ENCODE measurements at regions not wholly inside any gene's neighbourhood (a gene's known extent, or its start where the extent isn't known, plus 50 kb on each side); places are given as distances from the start of the nearest gene placed in this dataset.
"Not testable (repeated sequence)": the region's sequence is repeated elsewhere in the genome, so short reads cannot be mapped to it uniquely, and the experiment has no call there.

DNA sequence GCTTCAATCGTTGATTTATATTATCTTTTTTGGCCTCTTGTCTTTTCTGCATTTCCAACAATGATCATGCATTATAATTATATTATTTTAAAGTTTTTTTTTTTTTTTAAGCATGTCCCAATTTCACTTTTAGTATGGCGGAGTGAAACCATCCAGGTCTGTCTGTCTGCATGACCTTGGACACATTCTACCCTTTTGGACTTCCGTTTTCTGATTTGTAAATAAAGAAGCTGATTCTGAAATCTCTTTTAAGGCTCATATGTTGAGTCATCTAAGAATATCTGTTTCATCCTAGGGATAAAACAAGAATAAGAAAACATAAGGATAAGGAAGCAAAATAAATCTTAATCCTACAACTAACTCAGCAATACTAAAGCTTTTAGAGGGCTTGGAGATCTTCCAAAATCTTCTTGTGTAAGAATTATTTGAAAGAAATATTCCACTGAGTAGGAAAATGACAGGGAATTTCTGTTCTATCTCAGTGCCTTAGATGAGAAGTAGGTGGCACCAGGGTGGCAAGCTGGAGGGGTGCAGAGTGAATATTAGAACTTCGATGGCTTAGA lies 195.7 kb upstream of the TOX3 start:
- no peak for DNase-seq
- Mint-ChIP-seq H3K9me3 (peaks cover 3% of the 10 kb centered on the region), H3K27me3 (no peaks in the 10 kb centered on the region), H3K4me3 (no peak overlapping the region), H3K4me1 (ENCODE audit: low read depth) (no peaks in the 10 kb centered on the region), H3K27ac (no peak overlapping the region), H3K36me3 (ENCODE audit: low read depth) (no peaks in the 10 kb centered on the region)

DNA sequence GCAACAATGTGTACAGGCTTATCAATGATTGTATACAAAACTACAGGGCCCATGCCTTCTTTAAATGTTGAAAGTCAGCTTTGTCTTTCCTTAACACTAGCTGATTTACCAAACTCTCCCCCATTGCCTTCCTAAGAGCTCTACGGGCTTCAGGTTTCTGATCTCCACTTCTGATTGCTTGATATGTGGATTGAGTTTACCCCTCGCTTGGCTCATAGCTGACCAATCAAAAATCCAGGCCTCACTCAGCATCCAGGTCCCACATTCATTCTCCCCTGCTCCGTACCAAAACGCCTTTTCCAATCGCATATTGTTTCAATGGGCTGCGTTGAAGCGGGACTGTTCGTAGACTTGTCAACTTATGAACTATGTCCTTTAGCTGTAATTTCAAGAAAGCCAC lies 195.1 kb upstream of the TOX3 start:
- Mint-ChIP-seq H3K4me1 (ENCODE audit: low read depth) (no peaks in the 10 kb centered on the region), H3K27ac (no peak overlapping the region), H3K36me3 (ENCODE audit: low read depth) (no peaks in the 10 kb centered on the region), H3K9me3 (peaks cover 3% of the 10 kb centered on the region), H3K4me3 (no peak overlapping the region), H3K27me3 (no peaks in the 10 kb centered on the region)
- DNase-seq: no peak

DNA sequence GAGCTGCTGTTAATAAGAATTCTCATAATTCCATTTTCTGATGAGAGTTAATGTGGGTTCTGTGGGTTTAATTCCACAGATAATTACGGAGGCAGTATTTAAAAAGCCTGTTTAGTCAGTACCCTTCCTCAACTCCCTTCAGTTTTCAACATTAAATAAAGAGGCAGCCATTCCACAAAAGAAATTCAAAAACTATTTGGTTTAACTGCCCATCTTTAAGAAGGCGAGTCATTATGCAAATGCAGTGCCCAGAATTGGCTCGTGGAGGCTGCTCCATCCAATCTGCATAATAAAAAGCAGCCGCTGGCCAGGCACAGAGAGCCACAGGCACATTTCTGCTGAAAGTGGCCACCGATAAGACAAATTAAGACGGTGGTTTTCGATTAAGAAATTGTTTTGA lies 194.4 kb upstream of the TOX3 start:
- H3K9me3 Mint-ChIP-seq: peaks cover 3% of the 10 kb centered on the region
- no peaks in the 10 kb centered on the region for H3K4me1 Mint-ChIP-seq (ENCODE audit: low read depth)
- H3K27me3 Mint-ChIP-seq: no peaks in the 10 kb centered on the region
- no peak overlapping the region for H3K27ac Mint-ChIP-seq
- H3K4me3 Mint-ChIP-seq: no peak overlapping the region
- no peak for DNase-seq
- no peaks in the 10 kb centered on the region for H3K36me3 Mint-ChIP-seq (ENCODE audit: low read depth)

DNA sequence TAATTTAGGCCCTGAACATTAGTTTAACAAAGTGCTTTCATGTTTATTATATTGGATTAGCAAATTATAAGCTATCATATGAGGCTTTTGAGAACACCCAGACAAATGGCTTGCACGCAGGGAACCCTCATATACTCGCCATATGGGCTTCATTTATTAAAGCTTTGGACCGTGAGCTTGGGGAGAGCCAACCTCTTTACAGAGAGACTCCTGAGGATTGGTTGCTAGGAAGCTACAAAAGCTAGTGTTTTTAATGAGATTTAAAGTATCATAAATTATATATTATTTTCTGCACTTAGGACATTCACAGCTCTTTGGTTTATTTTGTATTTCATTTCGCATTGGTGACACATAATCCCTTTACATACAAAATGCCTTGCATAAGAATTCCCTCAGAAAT lies 193.8 kb upstream of the TOX3 start:
- DNase-seq: no peak

DNA sequence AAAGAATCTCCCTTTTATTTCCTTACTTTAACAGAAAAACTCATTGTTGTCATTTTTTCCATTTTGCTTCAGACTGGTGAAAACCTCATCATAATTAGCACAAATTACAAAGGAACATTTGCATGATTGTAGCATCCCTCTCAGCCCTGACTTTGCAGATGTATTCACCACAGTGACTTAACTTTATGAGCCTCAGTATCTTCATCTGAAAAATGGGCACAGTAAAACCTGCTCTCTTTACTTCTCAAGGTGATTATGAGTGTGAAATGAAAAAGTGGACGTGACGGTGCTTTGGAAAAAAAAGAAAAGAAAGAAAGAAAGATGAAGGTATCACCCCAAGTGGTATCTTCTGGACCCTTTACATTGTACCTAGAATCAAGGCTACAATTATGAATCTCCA lies 193.4 kb upstream of the TOX3 start:
- Mint-ChIP-seq H3K4me3 (no peak overlapping the region), H3K36me3 (ENCODE audit: low read depth) (no peaks in the 10 kb centered on the region), H3K27me3 (no peaks in the 10 kb centered on the region), H3K4me1 (ENCODE audit: low read depth) (no peaks in the 10 kb centered on the region), H3K27ac (no peak overlapping the region), H3K9me3 (peaks cover 3% of the 10 kb centered on the region)
- no peak for DNase-seq

More for the DNA sequence above, 193.8 kb upstream of the TOX3 start:
- no peaks in the 10 kb centered on the region for H3K4me1 Mint-ChIP-seq (ENCODE audit: low read depth)
- H3K4me3 Mint-ChIP-seq: no peak overlapping the region
- H3K27me3 Mint-ChIP-seq: no peaks in the 10 kb centered on the region
- no peaks in the 10 kb centered on the region for H3K36me3 Mint-ChIP-seq (ENCODE audit: low read depth)
- H3K9me3 Mint-ChIP-seq: peaks cover 3% of the 10 kb centered on the region
- H3K27ac Mint-ChIP-seq: no peak overlapping the region

DNA sequence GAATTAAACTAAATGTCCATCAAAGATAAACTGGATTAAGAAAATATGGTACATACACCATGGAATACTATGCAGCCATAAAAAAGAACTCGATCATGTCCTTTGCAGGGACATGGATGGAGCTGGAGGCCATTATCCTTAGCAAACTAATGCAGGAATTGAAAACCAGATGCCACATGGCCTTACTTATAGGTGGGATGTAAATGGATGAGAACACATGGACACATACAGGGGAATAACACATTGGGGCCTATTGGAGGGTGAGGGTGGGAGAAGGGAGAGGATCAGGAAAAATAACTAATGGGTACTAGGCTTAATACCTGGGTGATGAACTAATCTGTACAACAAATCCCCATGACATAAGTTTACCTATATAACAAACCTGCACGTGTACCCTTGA lies 192.0 kb upstream of the TOX3 start:
- H3K36me3 Mint-ChIP-seq (ENCODE audit: low read depth); H3K27ac Mint-ChIP-seq; H3K4me3 Mint-ChIP-seq; H3K27me3 Mint-ChIP-seq; H3K4me1 Mint-ChIP-seq (ENCODE audit: low read depth); DNase-seq; H3K9me3 Mint-ChIP-seq: not testable (repeated sequence)

DNA sequence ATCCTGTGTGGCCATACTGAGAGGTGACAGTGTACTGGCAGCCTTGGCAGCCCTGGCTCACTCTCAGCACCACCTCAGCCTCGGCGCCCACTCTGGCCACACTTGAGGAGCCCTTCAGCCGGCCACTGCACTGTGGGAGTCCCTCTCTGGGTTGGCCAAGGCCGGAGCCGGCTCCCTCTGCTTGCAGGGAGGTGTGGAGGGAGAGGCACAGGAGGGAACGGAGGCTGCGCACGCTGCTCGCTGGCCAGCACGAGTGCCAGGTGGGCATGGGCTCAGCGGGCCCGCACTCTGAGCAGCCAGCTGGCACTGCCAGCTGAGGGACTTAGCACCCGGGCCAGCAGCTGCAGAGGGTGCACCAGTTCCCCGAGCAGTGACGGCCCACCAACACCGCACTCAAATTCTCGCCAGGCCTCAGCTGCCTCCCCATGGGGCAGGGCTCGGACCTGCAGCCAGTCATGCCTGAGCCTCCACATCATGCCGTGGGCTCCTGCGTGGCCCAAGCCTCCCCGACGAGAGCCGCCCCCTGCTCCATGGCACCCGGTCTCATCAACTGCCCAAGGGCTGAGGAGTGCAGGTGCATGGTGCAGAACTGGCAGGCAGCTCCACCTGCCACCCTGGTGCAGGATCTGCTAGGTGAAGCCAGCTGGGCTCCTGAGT lies 184.4 kb upstream of the TOX3 start:
- Mint-ChIP-seq H3K9me3 (peaks cover 9% of the 10 kb centered on the region), H3K36me3 (ENCODE audit: low read depth) (no peaks in the 10 kb centered on the region), H3K4me1 (ENCODE audit: low read depth) (no peaks in the 10 kb centered on the region), H3K27me3 (no peaks in the 10 kb centered on the region), H3K27ac (no peak overlapping the region), H3K4me3 (no peak overlapping the region)
- DNase-seq: no peak

DNA sequence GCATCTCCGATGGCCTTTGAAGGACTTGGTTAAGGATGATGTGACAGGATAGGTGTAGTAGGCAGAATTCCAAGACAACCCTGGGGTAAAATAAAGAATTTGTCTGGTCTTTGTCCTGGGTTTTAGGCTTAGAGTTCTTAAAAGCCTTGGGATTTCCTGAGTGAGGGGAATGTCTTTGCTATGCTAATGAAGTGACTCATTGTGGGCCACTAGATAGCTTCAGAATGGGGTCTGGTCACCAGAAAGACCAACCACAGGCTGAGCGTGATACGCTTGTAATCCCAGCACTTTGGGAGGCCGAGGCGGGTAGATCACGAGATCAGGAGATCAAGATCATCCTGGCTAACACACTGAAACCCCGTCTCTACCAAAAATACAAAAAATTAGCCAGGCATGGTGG lies 182.8 kb upstream of the TOX3 start:
- peaks cover 9% of the 10 kb centered on the region for H3K9me3 Mint-ChIP-seq
- H3K27me3 Mint-ChIP-seq: no peaks in the 10 kb centered on the region
- H3K4me3 Mint-ChIP-seq: no peak overlapping the region
- H3K36me3 Mint-ChIP-seq (ENCODE audit: low read depth): no peaks in the 10 kb centered on the region
- no peak for DNase-seq
- no peaks in the 10 kb centered on the region for H3K4me1 Mint-ChIP-seq (ENCODE audit: low read depth)
- no peak overlapping the region for H3K27ac Mint-ChIP-seq

GRCh38 chr16:52727849-52728248 lies 180.9 kb upstream of the TOX3 start:
- Mint-ChIP-seq H3K36me3 (ENCODE audit: low read depth) (no peaks in the 10 kb centered on the region), H3K27ac (no peak overlapping the region), H3K27me3 (no peaks in the 10 kb centered on the region), H3K9me3 (peaks cover 11% of the 10 kb centered on the region), H3K4me3 (no peak overlapping the region), H3K4me1 (ENCODE audit: low read depth) (no peaks in the 10 kb centered on the region)
- DNase-seq: no peak

DNA sequence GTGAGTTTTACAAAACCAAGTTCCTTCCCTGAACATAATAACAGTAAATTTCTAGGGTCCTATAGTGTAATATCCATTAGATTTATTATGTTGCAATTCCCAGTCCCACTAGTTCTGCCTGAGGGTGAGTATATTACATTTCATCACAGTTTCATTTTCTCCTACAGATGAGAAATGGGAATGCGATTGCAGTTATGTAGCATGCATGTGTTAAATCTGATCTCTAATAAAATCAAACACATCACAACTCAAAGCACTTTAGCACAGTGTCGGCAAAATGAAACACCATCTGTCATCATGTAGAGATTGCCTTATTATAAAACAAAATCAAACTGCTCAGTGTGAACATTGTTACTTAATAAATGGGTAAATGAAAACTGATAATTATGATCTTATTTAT lies 180.5 kb upstream of the TOX3 start:
- Mint-ChIP-seq H3K9me3 (peaks cover 8% of the 10 kb centered on the region), H3K36me3 (ENCODE audit: low read depth) (no peaks in the 10 kb centered on the region), H3K4me3 (no peak overlapping the region), H3K27ac (no peak overlapping the region), H3K27me3 (no peaks in the 10 kb centered on the region), H3K4me1 (ENCODE audit: low read depth) (no peaks in the 10 kb centered on the region)
- no peak for DNase-seq

DNA sequence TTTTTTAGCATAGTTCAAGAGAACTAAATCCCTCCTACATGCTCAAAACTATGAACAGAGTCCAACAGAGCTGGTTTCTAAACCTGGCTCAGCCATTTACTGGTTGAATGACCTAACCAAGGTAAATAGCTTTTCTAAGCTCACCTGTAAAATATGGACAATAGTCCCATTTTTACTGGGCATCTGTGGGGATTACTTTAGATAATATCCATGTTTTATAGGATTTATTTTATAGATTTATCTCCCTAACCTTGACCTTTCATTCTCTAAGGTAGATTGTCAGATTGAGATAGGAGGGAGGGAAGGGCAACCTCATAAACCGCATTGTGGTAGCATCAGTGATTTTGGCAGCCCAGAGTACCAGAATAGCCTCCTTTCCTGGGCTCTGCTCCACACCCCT lies 178.5 kb upstream of the TOX3 start:
- H3K27ac Mint-ChIP-seq: no peak overlapping the region
- no peaks in the 10 kb centered on the region for H3K27me3 Mint-ChIP-seq
- no peaks in the 10 kb centered on the region for H3K36me3 Mint-ChIP-seq (ENCODE audit: low read depth)
- no peak for DNase-seq
- H3K4me1 Mint-ChIP-seq (ENCODE audit: low read depth): no peaks in the 10 kb centered on the region
- H3K4me3 Mint-ChIP-seq: no peak overlapping the region
- H3K9me3 Mint-ChIP-seq: peaks cover 6% of the 10 kb centered on the region

- Mint-ChIP-seq H3K4me3 (no peak overlapping the region), H3K4me1 (ENCODE audit: low read depth) (no peaks in the 10 kb centered on the region), H3K36me3 (ENCODE audit: low read depth) (no peaks in the 10 kb centered on the region), H3K9me3 (peaks cover 6% of the 10 kb centered on the region), H3K27ac (no peak overlapping the region), H3K27me3 (no peaks in the 10 kb centered on the region)
- no peak for DNase-seq
Measured at GRCh38 chr16:52725043-52725442, 178.1 kb upstream of the TOX3 start.

DNA sequence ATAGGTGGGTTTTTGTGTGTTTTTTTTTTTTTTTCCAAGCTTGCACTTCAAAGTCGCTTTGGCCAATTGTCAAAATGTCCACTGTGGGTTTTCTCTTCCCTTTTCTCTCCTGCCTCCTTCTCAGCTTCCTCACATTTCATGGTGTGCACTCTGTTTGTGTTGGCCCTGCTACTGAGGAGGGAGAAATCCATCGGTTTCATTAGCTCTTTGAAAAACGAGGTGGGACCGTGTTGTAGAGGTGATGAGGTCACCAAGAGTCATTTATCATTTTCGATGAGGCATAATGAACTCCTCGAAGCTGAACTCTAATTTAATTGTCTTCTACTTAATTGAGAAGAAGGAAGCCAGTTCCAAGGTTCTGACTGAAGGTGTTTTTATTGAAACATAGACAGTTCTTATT lies 174.4 kb upstream of the TOX3 start:
- Mint-ChIP-seq H3K4me1 (ENCODE audit: low read depth) (no peaks in the 10 kb centered on the region), H3K9me3 (peaks cover 6% of the 10 kb centered on the region), H3K27me3 (no peaks in the 10 kb centered on the region), H3K36me3 (ENCODE audit: low read depth) (no peaks in the 10 kb centered on the region), H3K4me3 (no peak overlapping the region), H3K27ac (no peak overlapping the region)
- DNase-seq: no peak

DNA sequence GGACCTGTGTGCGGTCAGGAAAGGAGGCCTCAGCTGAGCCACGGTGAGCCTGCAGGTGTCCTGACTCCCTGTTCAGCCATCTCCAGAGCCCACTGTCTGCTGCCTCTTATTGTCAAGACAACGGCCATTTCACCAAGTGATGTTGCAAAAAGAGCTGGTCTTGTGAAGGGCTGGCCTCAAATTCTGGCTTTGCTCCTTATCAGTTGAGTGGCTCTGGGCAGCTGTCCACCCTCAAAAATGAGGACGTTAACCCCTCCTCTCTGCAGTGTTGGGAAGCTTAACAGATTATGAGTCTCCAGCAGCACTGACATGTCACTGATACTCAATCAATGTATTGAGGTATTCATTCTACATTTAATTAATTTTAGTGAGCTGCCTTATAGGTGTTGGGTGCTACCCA lies 171.1 kb upstream of the TOX3 start:
- H3K9me3 Mint-ChIP-seq: peaks cover 5% of the 10 kb centered on the region
- H3K27ac Mint-ChIP-seq: no peak overlapping the region
- H3K27me3 Mint-ChIP-seq: no peaks in the 10 kb centered on the region
- H3K36me3 Mint-ChIP-seq (ENCODE audit: low read depth): no peaks in the 10 kb centered on the region
- H3K4me3 Mint-ChIP-seq: no peak overlapping the region
- DNase-seq: no peak
- no peaks in the 10 kb centered on the region for H3K4me1 Mint-ChIP-seq (ENCODE audit: low read depth)

GRCh38 chr16:52713740-52714139 lies 166.8 kb upstream of the TOX3 start:
- no peak overlapping the region for H3K27ac Mint-ChIP-seq
- no peaks in the 10 kb centered on the region for H3K27me3 Mint-ChIP-seq
- H3K4me1 Mint-ChIP-seq (ENCODE audit: low read depth): no peaks in the 10 kb centered on the region
- no peaks in the 10 kb centered on the region for H3K9me3 Mint-ChIP-seq
- no peaks in the 10 kb centered on the region for H3K36me3 Mint-ChIP-seq (ENCODE audit: low read depth)
- no peak for DNase-seq
- no peak overlapping the region for H3K4me3 Mint-ChIP-seq

DNA sequence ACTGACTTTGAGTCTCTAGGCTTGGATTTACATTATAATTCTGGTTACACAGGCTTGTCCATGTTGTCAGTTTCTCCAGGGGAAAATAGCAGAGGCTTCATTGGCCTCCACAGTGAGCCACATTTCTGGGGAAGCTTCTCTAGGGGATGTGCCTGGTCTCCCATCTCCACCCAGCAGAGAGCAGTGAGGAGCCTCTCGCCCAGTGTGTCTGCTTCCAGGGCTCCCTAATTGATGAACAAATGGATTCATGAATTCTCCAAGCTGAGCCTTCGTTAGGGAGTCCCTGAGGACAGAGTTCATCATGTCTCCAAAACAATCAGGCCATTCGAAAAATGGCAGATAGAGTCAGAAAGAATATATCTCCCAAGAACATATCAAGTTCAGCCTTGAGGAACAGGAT lies 162.4 kb upstream of the TOX3 start:
- H3K4me1 Mint-ChIP-seq (ENCODE audit: low read depth): no peaks in the 10 kb centered on the region
- H3K27ac Mint-ChIP-seq: no peak overlapping the region
- no peak overlapping the region for H3K4me3 Mint-ChIP-seq
- H3K27me3 Mint-ChIP-seq: no peaks in the 10 kb centered on the region
- no peaks in the 10 kb centered on the region for H3K9me3 Mint-ChIP-seq
- H3K36me3 Mint-ChIP-seq (ENCODE audit: low read depth): no peaks in the 10 kb centered on the region
- no peak for DNase-seq

Data from activated T-cell treated with anti-CD3 and anti-CD28 coated beads, Interleukin-2, amount 50 U/mL, for 24 hours (primary cell).